ENCODE measurements at regions not wholly inside any gene's neighbourhood (a gene's known extent, or its start where the extent isn't known, plus 50 kb on each side); places are given as distances from the start of the nearest gene placed in this dataset.

GRCh38 chr13:90436697-90437096, 910.8 kb upstream of the MIR17HG start:
- Histone ChIP-seq H3K9me3 (no peaks in the 10 kb centered on the region), H3K27ac (no peak overlapping the region), H3K4me3 (no peak overlapping the region), H3K36me3 (no peaks in the 10 kb centered on the region), H3K4me1 (no peaks in the 10 kb centered on the region), H3K27me3 (no peaks in the 10 kb centered on the region)
- TF ChIP-seq, protein P1, sequence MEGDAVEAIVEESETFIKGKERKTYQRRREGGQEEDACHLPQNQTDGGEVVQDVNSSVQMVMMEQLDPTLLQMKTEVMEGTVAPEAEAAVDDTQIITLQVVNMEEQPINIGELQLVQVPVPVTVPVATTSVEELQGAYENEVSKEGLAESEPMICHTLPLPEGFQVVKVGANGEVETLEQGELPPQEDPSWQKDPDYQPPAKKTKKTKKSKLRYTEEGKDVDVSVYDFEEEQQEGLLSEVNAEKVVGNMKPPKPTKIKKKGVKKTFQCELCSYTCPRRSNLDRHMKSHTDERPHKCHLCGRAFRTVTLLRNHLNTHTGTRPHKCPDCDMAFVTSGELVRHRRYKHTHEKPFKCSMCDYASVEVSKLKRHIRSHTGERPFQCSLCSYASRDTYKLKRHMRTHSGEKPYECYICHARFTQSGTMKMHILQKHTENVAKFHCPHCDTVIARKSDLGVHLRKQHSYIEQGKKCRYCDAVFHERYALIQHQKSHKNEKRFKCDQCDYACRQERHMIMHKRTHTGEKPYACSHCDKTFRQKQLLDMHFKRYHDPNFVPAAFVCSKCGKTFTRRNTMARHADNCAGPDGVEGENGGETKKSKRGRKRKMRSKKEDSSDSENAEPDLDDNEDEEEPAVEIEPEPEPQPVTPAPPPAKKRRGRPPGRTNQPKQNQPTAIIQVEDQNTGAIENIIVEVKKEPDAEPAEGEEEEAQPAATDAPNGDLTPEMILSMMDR (IDR thresholded peaks at IDR 0.05), result no peak
- intact Hi-C loops (cut with DNase I), result no loop called here
- no peak for DNase-seq (ENCODE audit: low spot score in 2 of 2)

DNA sequence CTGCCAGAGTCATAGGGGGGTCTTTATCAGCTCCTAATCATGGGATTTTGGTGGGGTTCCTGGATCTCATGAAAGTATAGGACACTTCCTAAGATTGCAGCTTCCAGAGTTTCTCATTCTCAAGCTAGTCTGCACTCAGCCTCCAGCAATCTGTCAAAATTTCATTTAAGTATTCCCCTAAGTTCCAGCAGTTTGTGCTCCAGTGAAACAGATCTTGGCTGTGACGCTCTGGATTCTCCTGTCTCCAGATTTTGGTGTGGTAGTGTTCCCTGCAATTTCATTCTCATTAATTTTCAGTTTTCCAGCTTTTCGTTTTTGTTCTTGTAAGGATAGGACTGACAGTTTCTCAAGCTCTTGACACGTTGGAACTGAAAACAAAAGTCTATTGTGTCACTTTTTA, 908.9 kb upstream of the MIR17HG start:
- Histone ChIP-seq H3K27me3 (no peaks in the 10 kb centered on the region), H3K36me3 (no peaks in the 10 kb centered on the region), H3K4me3 (no peak overlapping the region), H3K9me3 (no peaks in the 10 kb centered on the region), H3K27ac (no peak overlapping the region), H3K4me1 (no peaks in the 10 kb centered on the region)
- intact Hi-C loops (cut with DNase I), result no loop called here
- TF ChIP-seq, protein P1 (IDR thresholded peaks at IDR 0.05), result no peak
- no peak for DNase-seq (ENCODE audit: low spot score in 2 of 2)

DNA sequence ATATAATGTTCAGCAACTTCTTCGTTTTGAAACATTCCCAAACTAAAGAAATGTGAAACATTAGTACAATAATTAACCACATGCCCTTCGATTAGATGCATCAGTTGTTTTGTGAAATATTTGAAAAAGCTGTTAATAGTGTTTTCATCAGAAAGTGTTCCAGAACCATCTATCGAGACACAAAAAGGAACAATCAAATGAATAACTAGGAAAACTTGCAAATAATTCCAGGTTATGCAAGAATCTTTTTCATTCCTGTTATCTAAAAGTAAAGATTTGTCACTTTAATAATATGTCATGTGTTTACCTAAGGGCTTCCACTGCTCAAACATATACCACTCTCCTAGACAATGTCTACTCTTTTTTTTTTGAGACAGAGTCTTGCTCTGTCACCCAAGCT, 904.2 kb upstream of the MIR17HG start:
- Histone ChIP-seq H3K27ac (no peak overlapping the region), H3K27me3 (no peaks in the 10 kb centered on the region), H3K9me3 (no peaks in the 10 kb centered on the region), H3K36me3 (no peaks in the 10 kb centered on the region), H3K4me3 (no peak overlapping the region), H3K4me1 (peaks cover 0 to 3% of the 10 kb centered on the region in 2 donors)
- TF ChIP-seq, protein P1 (IDR thresholded peaks at IDR 0.05), result no peak
- no peak for DNase-seq (ENCODE audit: low spot score in 2 of 2)
- intact Hi-C loops (cut with DNase I), result no loop called here

- Histone ChIP-seq H3K4me3 (no peak overlapping the region), H3K4me1 (peaks cover 0 to 3% of the 10 kb centered on the region in 2 donors), H3K27me3 (no peaks in the 10 kb centered on the region), H3K27ac (no peak overlapping the region), H3K9me3 (no peaks in the 10 kb centered on the region), H3K36me3 (no peaks in the 10 kb centered on the region)
- DNase-seq (ENCODE audit: low spot score in 2 of 2), result no peak
- TF ChIP-seq, protein P1 (IDR thresholded peaks at IDR 0.05), result no peak
- intact Hi-C loops (cut with DNase I), result no loop called here
Measured at GRCh38 chr13:90444232-90444631, 903.3 kb upstream of the MIR17HG start.

- Histone ChIP-seq H3K9me3 (no peaks in the 10 kb centered on the region), H3K4me1 (peaks cover 0 to 3% of the 10 kb centered on the region in 2 donors)
- TF ChIP-seq, protein P1 (IDR thresholded peaks at IDR 0.05), result no peak
Measured at GRCh38 chr13:90445179-90445578, 902.3 kb upstream of the MIR17HG start.

More at GRCh38 chr13:90445179-90445578, 902.3 kb upstream of the MIR17HG start:
- Histone ChIP-seq H3K27ac (peak overlapping the region in 1 of 2 donors; percentile 16), H3K27me3 (no peaks in the 10 kb centered on the region), H3K36me3 (no peaks in the 10 kb centered on the region), H3K4me3 (no peak overlapping the region)
- DNase-seq (ENCODE audit: low spot score in 2 of 2), result peak in 1 of 2 donors; percentile 67
- intact Hi-C loops (cut with DNase I), result no loop called here
